ENCODE measurements at regions not wholly inside any gene's neighbourhood (a gene's known extent, or its start where the extent isn't known, plus 50 kb on each side); places are given as distances from the start of the nearest gene placed in this dataset.
A peak's percentile ranks its signal among the peaks of the same experiment; 100 is the strongest.
"Not testable (repeated sequence)": the region's sequence is repeated elsewhere in the genome, so short reads cannot be mapped to it uniquely, and the experiment has no call there.

- H3K4me2 ChIP-seq (ENCODE audit: insufficient read depth, low read length); H3K9me1 ChIP-seq (ENCODE audit: control insufficient read depth, insufficient read depth, low read length); H3K9ac ChIP-seq (ENCODE audit: insufficient read depth in 1 of 2, low read depth in 2 of 2, low read length in 2 of 2); intact Hi-C loops (cut with micrococcal nuclease); H3K9me3 ChIP-seq (replicated peaks; ENCODE audit: control insufficient read depth, insufficient read depth, low read depth, low read length); ATAC-seq; H3K4me1 ChIP-seq (replicated peaks in 1 of 2; ENCODE audit: control insufficient read depth in 2 of 2, insufficient read depth in 2 of 2, low read length in 2 of 2); DNase-seq (ENCODE audit: extremely low read depth in 1 of 4, low spot score in 3 of 4); CTCF ChIA-PET (ENCODE audit: low intra/inter-chr PET ratio); H3K4me3 ChIP-seq; POLR2A ChIA-PET; FAIRE-seq; BruUV-seq (replicated peaks); H2AFZ ChIP-seq (ENCODE audit: low read depth, low read length); H3K27ac ChIP-seq (ENCODE audit: extremely low read depth, low read depth, low read length); H4K20me1 ChIP-seq (replicated peaks; ENCODE audit: control insufficient read depth, insufficient read depth, low read length); in situ Hi-C loops (cut with MboI); H3K79me2 ChIP-seq (ENCODE audit: control insufficient read depth, insufficient read depth, low read length); H3K36me3 ChIP-seq (ENCODE audit: control insufficient read depth, insufficient read depth, low read length); H3K27me3 ChIP-seq (ENCODE audit: control insufficient read depth in 2 of 2, insufficient read depth in 2 of 2, low read length in 2 of 2); TF ChIP-seq ATF3 (CRISPR knock-in tag; conservative IDR thresholded peaks at IDR 0.05); JUND (tag; IDR thresholded peaks at IDR 0.05; ENCODE audit: borderline replicate concordance, low read depth, low read length): not testable (repeated sequence)
- TF ChIP-seq ATF3 (IDR thresholded peaks at IDR 0.05) (peak; percentile 57), JUND (IDR thresholded peaks at IDR 0.05; ENCODE audit: borderline replicate concordance, low read depth, low read length) (peak; percentile 38; the same call in 1 of the 2 replicates), ARID1B (IDR thresholded peaks at IDR 0.05) (peak; percentile 27), ZBTB33 (CRISPR knock-in tag; IDR thresholded peaks at IDR 0.05) (peak; percentile 69; the same call in 1 of the 2 replicates), CBFA2T3 (IDR thresholded peaks at IDR 0.05) (peak; percentile 11; the same call in 1 of the 2 replicates), RCOR1 (IDR thresholded peaks at IDR 0.05; ENCODE audit: borderline replicate concordance in 1 of 2, low read depth in 2 of 2, low read length in 2 of 2) (0 out of 4 replicates have a peak, but pooled peaks of 1 of the 2 experiments have one; percentile 13), HDAC1 (IDR thresholded peaks at IDR 0.05) (0 out of 4 replicates have a peak, but pooled peaks of 1 of the 2 experiments have one; percentile 29), KDM1A (IDR thresholded peaks at IDR 0.05) (peak; percentile 84), FOSL1 (tag; conservative IDR thresholded peaks at IDR 0.05) (peak; percentile 34; the same call in 1 of the 2 replicates)
- WGBS (ENCODE audit: insufficient coverage, low coverage, missing lambda C conversion rate), result 2% methylated on average over 10 of the region's 10 CpGs
Observed at GRCh38 chr6:66993708-66994107, 1286.7 kb upstream of the EYS start.

Data from K562 (cell line).